ENCODE measurements at regions not wholly inside any gene's neighbourhood (a gene's known extent, or its start where the extent isn't known, plus 50 kb on each side); places are given as distances from the start of the nearest gene placed in this dataset.

DNA sequence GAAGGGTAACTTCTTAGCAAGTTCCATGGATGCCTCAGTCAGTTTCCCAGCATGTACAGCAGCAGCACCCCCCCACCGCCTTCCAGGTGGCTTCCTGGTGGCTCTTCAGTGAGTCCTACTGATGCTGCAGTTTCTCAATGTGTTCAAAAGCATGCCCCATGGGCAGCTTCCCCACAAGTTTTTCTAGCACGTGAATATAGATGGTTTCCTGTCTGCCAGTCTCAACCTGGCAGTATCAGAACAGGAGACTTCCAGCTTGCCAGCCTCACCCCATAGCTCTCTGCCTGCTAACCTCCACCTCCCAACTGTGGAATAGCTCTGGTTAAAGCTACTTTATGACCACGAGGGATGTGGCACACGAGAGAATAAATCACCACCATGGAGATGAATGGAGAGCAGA lies 188.3 kb upstream of the SLCO3A1 start:
- TF ChIP-seq, protein P1, sequence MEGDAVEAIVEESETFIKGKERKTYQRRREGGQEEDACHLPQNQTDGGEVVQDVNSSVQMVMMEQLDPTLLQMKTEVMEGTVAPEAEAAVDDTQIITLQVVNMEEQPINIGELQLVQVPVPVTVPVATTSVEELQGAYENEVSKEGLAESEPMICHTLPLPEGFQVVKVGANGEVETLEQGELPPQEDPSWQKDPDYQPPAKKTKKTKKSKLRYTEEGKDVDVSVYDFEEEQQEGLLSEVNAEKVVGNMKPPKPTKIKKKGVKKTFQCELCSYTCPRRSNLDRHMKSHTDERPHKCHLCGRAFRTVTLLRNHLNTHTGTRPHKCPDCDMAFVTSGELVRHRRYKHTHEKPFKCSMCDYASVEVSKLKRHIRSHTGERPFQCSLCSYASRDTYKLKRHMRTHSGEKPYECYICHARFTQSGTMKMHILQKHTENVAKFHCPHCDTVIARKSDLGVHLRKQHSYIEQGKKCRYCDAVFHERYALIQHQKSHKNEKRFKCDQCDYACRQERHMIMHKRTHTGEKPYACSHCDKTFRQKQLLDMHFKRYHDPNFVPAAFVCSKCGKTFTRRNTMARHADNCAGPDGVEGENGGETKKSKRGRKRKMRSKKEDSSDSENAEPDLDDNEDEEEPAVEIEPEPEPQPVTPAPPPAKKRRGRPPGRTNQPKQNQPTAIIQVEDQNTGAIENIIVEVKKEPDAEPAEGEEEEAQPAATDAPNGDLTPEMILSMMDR (IDR thresholded peaks at IDR 0.05; ENCODE audit: low read length, missing control alignments) = no peak
- no peak overlapping the region for H3K4me3 ChIP-seq (replicated peaks; ENCODE audit: low read depth, low read length)
- DNase-seq (ENCODE audit: low read depth) = no peak

DNA sequence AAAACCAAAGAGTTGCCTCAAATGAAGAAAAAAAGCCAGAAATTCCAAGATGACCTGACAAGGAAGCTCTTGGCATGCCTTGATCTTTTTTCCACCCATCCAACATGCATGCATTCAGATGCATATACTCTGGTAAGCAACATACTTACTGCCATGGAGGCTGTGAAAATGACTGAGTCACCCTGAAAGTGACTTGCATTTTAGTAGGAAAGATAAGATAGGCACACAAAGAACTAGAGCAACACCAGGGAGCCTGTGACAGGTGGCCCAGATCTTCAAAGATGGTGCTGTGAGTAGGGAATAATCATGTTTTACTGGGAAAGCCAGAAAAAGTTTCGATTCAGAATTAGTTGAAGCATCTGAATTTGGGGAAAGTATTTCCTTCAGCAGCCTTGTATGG lies 185.1 kb upstream of the SLCO3A1 start:
- no peak for DNase-seq (ENCODE audit: low read depth)
- TF ChIP-seq, protein P1 (IDR thresholded peaks at IDR 0.05; ENCODE audit: low read length, missing control alignments) = no peak
- no peak overlapping the region for H3K4me3 ChIP-seq (replicated peaks; ENCODE audit: low read depth, low read length)

DNA sequence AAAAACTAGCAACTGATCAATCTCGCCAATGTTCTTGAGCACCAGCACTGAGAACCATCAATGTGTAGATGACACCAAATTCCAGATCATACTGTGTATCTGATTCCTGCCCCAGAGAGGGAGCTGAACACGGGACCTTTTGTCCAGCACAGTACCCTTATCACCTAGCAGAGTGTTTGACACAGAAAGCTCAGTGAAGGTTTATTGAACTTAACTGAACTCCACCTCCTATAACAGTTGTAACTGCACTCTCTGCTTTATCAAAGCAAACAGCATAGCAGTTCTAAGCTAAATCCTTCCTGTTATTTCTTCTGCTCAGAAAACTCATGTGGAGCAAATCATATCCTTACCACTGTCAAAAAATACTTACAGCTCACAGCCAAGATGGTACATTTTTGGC lies 183.4 kb upstream of the SLCO3A1 start:
- no peak for DNase-seq (ENCODE audit: low read depth)
- TF ChIP-seq, protein P1 (IDR thresholded peaks at IDR 0.05; ENCODE audit: low read length, missing control alignments) = no peak
- no peak overlapping the region for H3K4me3 ChIP-seq (replicated peaks; ENCODE audit: low read depth, low read length)

DNA sequence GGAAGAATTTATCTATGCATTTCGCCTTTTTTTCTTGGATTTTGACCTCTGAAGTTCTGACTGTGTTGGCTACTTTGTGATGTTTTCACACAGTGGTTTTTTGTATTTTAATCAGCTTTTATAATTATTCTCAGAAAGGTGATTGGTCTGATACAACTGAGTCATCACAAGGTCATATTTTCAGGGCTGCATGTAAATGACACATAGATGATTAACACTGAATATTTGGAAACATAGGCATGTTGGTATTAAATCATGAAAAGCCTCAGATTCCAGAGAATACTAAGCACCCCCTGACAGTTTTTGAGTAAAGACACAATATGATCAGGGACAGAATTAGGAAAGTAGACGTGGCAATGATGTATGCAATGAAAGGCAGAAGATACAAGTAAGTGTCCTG lies 175.5 kb upstream of the SLCO3A1 start:
- no peak for DNase-seq (ENCODE audit: low read depth)
- TF ChIP-seq, protein P1 (IDR thresholded peaks at IDR 0.05; ENCODE audit: low read length, missing control alignments) = no peak
- no peak overlapping the region for H3K4me3 ChIP-seq (replicated peaks; ENCODE audit: low read depth, low read length)

DNA sequence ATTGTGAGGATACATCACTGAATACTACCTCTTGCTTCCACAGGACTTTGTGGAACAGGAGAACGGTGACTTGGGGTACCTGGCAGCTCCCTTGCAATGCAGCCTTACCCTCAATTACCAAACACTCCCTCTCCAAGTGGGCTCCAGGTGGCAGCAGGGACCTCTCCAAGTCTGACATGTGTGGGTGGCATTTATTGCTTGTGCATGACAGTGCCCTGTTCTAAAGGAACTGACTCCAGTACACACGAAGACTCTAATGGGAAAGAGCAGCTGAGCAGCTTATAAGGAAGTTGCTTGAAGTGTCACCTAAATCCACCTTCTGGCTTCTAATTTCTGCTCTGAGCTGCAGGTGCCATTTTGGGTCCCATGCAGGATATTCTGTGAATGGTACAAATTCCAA lies 174.1 kb upstream of the SLCO3A1 start:
- DNase-seq (ENCODE audit: low read depth) = no peak
- H3K4me3 ChIP-seq (replicated peaks; ENCODE audit: low read depth, low read length) = no peak overlapping the region
- TF ChIP-seq, protein P1 (IDR thresholded peaks at IDR 0.05; ENCODE audit: low read length, missing control alignments) = no peak

DNA sequence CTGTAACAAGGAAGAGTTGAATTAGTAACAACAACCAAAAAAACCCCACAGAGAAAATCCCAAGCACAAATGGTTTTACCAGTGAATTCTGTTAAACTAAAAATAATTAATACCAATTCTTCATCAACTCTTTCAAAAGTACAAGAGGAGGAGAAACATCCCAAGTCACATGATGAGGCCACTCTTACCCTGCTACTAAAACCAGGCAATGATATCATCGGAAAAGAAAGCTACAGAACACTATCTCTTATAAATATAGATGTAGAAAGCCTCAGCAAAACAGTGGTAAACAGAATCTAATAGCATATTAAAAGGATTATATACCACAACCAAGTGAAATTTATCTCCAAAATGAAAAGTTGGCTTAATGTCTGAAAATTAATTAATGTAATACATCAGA lies 168.1 kb upstream of the SLCO3A1 start:
- DNase-seq (ENCODE audit: low read depth) = no peak
- TF ChIP-seq, protein P1 (IDR thresholded peaks at IDR 0.05; ENCODE audit: low read length, missing control alignments) = no peak
- H3K4me3 ChIP-seq (replicated peaks; ENCODE audit: low read depth, low read length) = no peak overlapping the region

DNA sequence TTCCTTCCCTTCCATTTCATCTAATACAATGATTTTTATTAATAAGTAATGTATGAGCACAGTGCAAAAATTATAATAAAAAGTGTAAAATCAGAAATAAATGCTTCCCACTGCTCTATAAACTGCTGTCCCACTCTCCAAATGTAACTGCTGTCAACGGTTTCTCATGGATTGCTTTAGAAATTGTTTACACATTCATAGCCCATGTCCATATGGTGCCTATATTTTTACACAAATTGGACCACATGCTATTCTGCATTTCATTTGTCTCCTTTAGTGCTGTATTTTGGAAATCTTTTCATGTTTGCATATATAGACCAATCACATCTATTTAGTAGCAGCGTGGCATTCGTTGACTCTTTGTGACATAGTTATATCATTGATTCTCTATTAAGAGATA lies 164.7 kb upstream of the SLCO3A1 start:
- no peak for DNase-seq (ENCODE audit: low read depth)
- no peak overlapping the region for H3K4me3 ChIP-seq (replicated peaks; ENCODE audit: low read depth, low read length)
- TF ChIP-seq, protein P1 (IDR thresholded peaks at IDR 0.05; ENCODE audit: low read length, missing control alignments) = no peak

Data from fibroblast of pulmonary artery (primary cell).